Gastroesophageal sphincter (tissue), 3 donors: ENCODE measurements at regions not wholly inside any gene's neighbourhood (a gene's known extent, or its start where the extent isn't known, plus 50 kb on each side); places are given as distances from the start of the nearest gene placed in this dataset.

ENCODE experiments used
- CTCF ChIP-seq, 4 experiments: fragments of 200-600 bp in 2 of 4; fragments of 450-650 bp in 2 of 4; sonication (generic) in 1 of 4; IDR thresholded peaks; one replicate each; pipeline ENCODE4 v1.5.1; 2017 to 2019; ENCODE audit warnings: antibody characterized with exemption in 4 of 4, mild to moderate bottlenecking in 2 of 4, moderate library complexity in 2 of 4
- EP300 ChIP-seq: sonication (generic); formaldehyde crosslinking; IDR thresholded peaks from one replicate; pipeline ENCODE4 v1.6.1; 2017; ENCODE audit warnings: antibody characterized with exemption, mild to moderate bottlenecking
- POLR2A ChIP-seq, 2 donors: fragments of 450-650 bp; IDR thresholded peaks; one replicate each; pipeline ENCODE4 v1.6.1; 2017; ENCODE audit warnings: antibody characterized with exemption in 2 of 2, mild to moderate bottlenecking in 2 of 2, moderate library complexity in 1 of 2
- POLR2AphosphoS5 ChIP-seq: sonication (generic); formaldehyde crosslinking; IDR thresholded peaks from one replicate; pipeline ENCODE4 v1.6.1; 2017; ENCODE audit warnings: antibody characterized with exemption

GRCh38 chr2:55766947-55767346 lies 73.3 kb upstream of the PNPT1 start:
- TF ChIP-seq CTCF (IDR thresholded peaks at IDR 0.05) (no peak), EP300 (no peak), POLR2A (IDR thresholded peaks at IDR 0.05) (no peak), POLR2AphosphoS5 (no peak)
